ENCODE measurements at regions not wholly inside any gene's neighbourhood (a gene's known extent, or its start where the extent isn't known, plus 50 kb on each side); places are given as distances from the start of the nearest gene placed in this dataset.
"Not testable (repeated sequence)": the region's sequence is repeated elsewhere in the genome, so short reads cannot be mapped to it uniquely, and the experiment has no call there.

GRCh38 chr6:68069921-68070710 lies 565.0 kb upstream of the ADGRB3 start:
- TF ChIP-seq, protein P1, sequence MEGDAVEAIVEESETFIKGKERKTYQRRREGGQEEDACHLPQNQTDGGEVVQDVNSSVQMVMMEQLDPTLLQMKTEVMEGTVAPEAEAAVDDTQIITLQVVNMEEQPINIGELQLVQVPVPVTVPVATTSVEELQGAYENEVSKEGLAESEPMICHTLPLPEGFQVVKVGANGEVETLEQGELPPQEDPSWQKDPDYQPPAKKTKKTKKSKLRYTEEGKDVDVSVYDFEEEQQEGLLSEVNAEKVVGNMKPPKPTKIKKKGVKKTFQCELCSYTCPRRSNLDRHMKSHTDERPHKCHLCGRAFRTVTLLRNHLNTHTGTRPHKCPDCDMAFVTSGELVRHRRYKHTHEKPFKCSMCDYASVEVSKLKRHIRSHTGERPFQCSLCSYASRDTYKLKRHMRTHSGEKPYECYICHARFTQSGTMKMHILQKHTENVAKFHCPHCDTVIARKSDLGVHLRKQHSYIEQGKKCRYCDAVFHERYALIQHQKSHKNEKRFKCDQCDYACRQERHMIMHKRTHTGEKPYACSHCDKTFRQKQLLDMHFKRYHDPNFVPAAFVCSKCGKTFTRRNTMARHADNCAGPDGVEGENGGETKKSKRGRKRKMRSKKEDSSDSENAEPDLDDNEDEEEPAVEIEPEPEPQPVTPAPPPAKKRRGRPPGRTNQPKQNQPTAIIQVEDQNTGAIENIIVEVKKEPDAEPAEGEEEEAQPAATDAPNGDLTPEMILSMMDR (IDR thresholded peaks at IDR 0.05; ENCODE audit: low read length, missing control alignments) = no peak
- no peak for DNase-seq (ENCODE audit: low read depth)
- no peak overlapping the region for H3K4me3 ChIP-seq (replicated peaks; ENCODE audit: low read depth, low read length)

DNA sequence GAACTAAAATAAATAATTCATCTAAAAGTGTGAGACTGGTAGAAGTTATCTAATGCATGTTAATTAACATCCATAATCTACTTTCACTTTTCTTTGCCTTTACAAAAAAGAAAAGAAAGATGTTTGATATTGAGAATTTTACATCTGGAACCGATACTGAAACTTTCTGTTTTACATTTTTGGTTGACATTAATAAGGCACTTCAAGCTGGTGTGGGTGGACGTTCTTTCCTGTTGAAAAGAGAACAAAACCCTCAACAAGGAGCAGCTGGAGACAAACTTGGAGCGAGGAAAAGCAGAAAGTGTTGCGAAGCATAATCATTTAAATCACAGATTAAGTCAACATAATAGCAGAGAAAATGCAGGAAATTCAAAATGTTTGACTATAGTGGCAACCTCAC lies 575.2 kb upstream of the ADGRB3 start:
- TF ChIP-seq, protein P1 (IDR thresholded peaks at IDR 0.05; ENCODE audit: low read length, missing control alignments) = no peak
- peak overlapping the region; percentile 39 for H3K4me3 ChIP-seq (replicated peaks; ENCODE audit: low read depth, low read length)
- peak; percentile 37 for DNase-seq (ENCODE audit: low read depth)

- no peak overlapping the region for H3K4me3 ChIP-seq (replicated peaks; ENCODE audit: low read depth, low read length)
- TF ChIP-seq, protein P1 (IDR thresholded peaks at IDR 0.05; ENCODE audit: low read length, missing control alignments) = no peak
- no peak for DNase-seq (ENCODE audit: low read depth)
Measured at GRCh38 chr6:68059261-68059660, 575.8 kb upstream of the ADGRB3 start.

DNA sequence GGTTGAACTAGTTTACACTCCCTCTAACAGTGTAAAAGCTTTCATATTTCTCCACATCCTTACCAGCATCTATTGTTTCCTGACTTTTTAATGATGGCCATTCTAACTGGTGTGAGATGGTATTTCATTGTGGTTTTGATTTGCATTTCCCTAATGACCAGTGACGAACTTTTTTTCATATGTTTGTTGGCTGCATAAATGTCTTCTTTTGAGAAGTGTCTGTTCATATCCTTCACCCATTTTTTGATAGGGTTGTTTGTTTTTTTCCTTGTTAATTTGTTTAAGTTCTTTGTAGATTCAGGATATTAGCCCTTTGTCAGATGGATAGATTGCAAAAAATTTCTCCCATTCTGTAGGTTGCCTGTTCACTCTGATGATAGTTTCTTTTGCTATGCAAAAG lies 578.5 kb upstream of the ADGRB3 start:
- H3K4me3 ChIP-seq (replicated peaks; ENCODE audit: low read depth, low read length); DNase-seq (ENCODE audit: low read depth): not testable (repeated sequence)

- H3K4me3 ChIP-seq (replicated peaks; ENCODE audit: low read depth, low read length) = no peak overlapping the region
- DNase-seq (ENCODE audit: low read depth) = peak; percentile 33
- TF ChIP-seq, protein P1 (IDR thresholded peaks at IDR 0.05; ENCODE audit: low read length, missing control alignments) = no peak
Measured at GRCh38 chr6:68054756-68055155, 580.3 kb upstream of the ADGRB3 start.

- DNase-seq (ENCODE audit: low read depth) = no peak
- TF ChIP-seq, protein P1 (IDR thresholded peaks at IDR 0.05; ENCODE audit: low read length, missing control alignments) = no peak
- H3K4me3 ChIP-seq (replicated peaks; ENCODE audit: low read depth, low read length) = no peak overlapping the region
Measured at GRCh38 chr6:68053805-68054373, 581.2 kb upstream of the ADGRB3 start.

DNA sequence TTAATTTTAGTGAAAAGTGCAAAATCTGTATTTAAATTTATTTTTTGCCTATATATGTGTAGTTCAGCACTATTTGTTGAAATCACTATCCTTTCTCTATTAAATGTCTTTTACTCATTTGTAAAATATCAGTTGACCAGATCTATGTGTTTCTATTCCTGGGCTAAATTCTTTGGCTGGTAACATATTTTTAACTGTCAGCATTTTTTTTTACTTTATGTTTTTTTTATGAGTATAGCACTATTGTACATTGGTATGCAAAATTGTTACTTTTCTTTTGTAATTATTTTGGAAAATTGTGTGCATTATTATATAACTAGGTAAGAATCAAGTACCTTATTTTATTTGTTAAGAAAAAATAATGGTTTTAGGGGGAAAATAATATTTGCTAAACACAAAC lies 582.8 kb upstream of the ADGRB3 start:
- TF ChIP-seq, protein P1 (IDR thresholded peaks at IDR 0.05; ENCODE audit: low read length, missing control alignments) = no peak
- DNase-seq (ENCODE audit: low read depth) = no peak
- no peak overlapping the region for H3K4me3 ChIP-seq (replicated peaks; ENCODE audit: low read depth, low read length)

All from fibroblast of pulmonary artery (primary cell).